HG03565 (cell line): ENCODE measurements at regions not wholly inside any gene's neighbourhood (a gene's known extent, or its start where the extent isn't known, plus 50 kb on each side); places are given as distances from the start of the nearest gene placed in this dataset.

Experiments
- ATAC-seq: cut with Tn5 transposase; IDR thresholded peaks from one replicate; pipeline ENCODE4 v1.9.1; 2021; ENCODE audit warnings: mild to moderate bottlenecking, moderate library complexity; ENCODE audit not compliant: unreplicated experiment

DNA sequence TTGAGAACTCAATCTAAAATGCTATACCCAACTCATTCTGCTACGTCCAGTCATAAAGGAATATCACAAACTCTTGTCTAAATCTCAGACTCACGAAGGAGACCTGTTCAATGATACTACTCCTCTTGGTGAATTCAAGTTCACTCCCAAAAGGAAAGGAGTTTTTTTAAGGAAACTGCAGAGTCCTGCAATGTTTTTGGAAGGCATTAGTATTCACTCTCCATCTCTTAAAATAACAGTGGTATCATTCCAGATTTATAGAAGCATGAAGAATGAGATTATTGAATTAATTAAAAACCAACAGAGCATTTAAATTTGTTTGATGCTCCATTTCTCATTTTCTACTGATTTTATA lies 73.4 kb downstream of the FOXD1 start:
- ATAC-seq = no peak

DNA sequence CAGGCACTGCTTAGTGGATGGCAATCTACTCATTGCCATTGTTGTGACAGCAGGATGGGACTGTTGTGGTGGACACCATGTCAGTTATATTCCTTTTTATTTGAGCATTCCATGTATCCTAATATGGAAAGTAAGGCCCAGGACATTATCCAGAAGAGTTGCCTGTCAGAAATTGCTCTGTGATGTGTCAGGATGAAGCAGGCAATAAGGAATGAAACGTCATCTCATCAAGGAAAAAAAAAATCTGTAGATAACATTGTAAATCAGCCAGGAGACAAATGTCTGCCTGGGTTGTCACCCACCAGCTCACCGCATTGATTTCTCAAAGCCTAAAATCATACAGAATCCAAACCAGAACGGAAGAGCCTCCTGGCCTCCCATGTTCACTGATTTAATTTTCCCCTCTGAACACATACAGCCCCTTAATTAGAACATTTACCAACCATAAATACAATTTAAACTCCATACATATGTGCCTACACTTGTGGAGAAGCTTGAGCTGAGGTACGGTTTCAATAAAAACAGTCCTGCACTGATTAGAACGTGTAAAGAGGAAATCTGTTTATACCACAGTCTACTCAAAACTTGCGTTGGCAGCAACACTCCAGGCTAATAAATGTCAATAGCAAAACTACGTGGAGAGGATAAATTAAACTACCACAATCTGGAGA lies 73.9 kb downstream of the FOXD1 start:
- no peak for ATAC-seq

DNA sequence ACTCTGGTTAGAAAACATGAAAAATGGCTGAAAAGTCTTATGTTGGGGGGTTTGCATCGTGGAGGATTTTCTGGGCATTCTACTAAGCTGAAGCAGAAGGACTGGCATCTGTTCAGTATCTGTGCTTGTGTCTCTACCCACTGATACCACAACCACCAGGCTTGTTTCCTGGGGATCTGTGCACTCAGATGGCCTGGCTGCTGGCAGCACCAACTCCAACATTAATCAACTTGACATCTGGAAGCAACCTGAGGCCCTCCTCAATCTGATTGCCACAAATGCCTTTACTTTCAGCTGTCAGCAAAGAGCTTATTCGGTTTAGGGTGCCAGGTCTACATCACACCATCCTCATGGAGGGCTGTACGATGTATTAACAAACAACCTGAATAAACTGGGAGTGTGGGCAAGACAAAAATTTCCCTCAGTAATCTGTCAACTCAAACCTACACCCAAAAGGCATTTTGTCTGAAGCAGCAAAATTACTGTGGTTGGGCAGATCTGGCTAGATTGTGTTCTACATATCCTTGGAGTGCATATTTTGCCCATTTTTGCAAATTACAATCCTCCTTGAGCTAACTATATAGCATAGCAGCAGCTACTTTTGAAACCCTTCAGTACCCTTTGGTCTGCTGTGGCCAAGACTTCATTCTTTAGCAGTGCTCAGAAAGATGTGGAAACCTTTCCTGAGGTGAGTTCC lies 74.6 kb downstream of the FOXD1 start:
- ATAC-seq = no peak

DNA sequence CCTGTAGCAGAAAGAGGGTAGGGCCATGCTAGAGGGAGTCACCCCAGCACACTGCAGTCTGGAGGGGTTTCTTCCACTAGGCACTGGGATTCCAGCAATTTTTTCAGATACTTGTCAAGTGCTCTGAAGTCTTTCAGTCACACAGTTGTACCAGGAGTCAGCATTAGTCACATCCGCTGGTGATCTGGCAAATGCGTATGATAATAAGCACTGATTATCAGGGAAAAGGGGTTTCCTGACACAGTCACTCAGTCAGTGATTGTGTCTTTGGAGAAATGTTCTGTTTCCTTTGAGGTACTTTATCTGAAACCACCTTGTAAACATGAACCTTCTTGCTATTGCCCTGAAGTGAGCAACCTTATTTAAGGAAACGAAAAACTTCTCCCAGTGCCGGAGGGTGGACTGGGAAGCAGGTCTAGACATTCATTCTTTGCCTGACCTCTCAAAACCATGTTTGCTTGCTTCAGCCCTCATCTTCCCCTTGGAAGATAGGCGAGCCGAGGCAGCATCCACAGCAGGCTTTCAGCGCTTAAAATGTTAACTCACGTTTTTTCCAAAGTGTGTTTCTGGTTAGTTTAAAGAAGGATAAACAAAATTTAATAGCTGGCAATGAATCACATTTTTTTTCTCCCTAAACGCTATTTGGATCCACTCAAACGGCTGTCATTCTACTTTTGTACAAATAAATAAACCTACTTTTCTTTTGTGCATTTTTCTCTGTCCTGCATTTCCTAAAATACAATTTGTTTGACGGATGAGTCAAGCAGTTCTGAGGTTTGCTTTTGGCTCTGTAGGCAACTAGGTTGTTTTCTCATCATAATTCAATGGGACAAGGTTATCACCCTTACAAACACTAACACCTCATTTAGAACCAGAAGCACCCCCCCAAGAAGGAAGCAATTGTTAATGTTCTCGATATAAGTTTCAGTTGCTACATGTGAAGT lies 77.7 kb downstream of the FOXD1 start:
- ATAC-seq = no peak

DNA sequence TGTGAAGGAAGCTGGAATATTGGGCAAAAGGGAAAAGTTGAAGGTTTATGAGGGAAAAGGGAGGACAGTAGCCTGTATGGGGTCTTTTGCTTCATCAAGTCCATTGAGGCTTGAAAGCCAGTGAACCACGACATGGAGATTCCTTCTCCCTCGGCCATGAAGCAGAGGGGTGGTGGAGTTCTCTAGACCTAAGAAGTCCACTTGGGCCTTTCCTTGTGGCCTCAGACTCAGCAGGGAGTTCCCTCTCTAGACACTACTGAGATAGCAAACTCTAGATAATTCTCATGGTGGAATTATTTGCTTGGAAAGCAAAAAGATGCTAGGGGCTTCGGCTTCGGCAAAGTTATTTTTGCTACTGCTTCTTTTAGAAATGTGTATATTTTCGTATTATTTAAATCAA lies 78.5 kb downstream of the FOXD1 start:
- ATAC-seq = no peak

DNA sequence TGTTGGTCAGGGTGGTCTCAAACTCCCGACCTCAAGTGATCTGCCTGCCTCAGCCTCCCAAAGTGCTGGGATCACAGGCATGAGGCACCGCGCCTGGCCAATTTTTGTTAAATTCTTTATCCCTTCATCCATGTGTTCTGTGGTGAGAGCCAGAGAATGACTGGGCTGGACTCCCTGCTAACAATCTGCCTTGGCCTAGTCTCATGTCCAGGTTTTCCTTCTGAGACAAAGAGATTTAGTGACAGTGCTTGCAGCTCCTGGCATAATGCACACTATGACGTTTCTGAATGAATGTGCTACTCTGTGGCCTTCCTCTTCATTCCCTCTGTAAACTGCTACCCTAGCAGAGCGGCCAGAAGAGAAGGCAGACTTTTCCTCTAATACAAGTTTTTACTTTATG lies 79.3 kb downstream of the FOXD1 start:
- ATAC-seq = no peak

DNA sequence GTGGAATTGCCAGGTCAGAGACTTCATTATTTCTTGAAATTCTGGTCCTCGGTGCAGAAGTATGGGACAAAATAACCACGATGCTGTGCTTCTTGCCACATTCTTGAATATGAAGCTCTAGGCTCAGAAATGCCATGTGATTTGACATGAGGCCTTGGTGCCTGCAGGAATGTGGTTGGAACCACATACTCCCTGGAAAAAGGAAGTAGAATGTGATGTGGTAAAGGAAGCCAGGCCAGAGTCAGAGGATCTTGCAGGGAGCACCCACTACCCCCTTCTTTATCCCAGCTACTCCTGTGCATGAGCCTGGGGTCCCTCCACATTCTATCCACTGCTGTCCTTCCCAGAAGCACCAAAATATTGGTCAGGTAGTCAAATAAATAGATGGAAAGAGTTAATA lies 80.9 kb downstream of the FOXD1 start:
- no peak for ATAC-seq

DNA sequence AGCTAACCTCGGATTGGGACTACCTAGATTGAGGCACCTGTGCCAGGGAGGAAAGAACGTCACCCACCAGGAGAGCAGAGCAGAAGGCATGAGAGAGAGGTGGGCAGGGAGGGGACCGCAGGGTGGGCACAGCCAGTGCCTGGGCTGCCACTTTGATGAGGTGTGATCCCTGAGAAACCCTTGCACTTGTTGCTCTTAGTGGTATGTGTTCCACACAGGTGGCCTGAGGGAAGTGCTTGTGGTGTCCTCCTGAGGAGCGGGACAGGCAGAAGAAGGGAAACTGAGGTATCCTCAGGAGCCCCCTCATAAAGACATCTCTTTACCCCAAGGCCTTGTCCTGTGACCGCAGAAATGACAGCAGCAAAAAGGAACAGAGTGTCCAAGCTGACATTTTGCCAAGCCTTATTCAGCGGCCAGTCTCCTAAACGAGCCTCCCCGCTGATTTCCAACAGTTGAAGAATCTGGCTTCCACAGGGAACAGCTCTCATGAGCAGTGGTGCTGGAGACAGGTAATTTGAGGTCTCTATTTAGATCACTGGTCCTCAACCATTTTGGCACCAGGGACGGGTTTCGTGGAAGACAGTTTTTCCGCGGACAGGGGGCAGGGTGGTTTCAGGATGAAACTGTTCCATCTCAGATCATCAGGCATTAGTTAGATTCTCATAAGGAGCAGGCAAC lies 82.4 kb downstream of the FOXD1 start:
- ATAC-seq = no peak

DNA sequence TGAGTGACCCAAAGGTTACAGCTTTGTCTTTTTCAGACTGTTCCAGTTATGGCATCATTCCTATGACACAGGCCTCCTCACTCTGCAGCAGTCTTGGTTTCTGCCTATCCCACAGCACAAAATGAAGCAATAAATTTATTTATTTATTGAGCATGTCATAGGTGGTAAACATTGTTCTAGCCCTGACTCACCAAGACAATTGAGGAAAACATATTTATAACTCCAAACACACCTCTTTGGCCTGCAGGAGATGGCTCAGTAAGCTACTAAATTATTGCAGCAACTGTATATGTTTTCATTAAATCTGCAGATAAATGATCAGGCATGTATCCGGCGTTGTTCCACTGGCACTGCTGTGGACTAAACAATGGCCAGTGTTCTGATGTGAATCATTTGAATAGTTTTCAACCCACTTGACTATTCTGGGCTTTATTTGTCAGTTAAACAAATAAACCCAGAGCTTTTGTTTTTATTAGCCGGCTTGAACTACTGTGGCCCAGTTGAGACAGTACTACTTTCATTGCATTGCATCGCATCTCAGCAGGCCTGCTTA lies 83.2 kb downstream of the FOXD1 start:
- no peak for ATAC-seq

DNA sequence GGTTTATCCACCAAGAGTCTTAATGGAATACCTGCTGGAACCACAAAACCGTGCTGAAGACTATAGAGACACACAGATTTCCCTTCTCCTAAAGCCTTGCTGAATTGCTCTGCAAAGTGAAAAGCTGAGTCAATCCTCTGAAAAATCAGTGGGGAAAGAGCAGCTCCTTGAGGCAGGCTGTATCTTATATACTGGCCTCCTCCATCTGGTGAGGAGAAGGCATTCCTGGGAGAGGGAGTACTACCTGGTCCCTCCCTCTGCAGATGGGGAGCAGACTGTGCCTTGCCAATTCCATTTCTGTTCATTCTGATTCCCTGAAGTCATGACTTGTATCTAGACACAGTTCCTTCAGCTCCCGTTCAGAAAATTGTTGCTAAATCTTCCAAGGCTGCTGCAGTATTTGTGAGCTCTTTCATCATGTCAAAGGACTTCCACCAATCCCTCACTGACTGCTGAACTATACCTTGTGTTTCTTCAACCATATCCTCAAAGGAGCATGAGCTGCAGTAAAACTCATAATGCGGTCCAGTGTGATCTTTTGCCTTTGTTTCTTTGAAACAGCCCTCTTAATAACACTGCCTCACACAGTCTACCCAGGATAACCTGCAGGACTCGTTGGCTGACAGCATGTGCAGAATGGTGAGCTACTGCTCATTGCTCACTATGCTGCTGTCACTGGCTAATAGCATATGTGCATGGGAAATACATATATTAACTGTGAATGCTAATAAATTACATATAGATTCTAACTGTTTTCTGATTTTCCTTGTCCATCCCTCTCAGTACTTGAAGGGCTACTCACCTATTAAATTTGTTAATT lies 84.5 kb downstream of the FOXD1 start:
- ATAC-seq = no peak

DNA sequence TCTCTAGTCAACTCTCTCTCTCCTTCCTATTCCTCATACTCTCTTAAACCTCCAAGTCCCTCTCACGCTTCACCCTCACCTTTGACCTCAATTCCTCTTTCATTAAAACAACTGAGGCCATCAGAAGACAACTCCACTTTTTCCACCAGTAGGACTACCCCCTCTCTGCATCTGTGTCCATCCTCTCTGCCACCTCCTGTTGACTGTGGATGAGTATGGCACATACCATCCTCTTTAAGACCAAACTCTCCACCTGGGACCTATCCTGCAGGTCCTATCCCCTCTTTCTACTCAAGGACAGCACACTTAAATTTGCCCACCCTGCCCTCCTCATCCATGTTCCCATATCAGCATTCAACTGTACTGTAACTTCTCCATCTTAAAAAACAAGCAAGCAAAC lies 89.2 kb downstream of the FOXD1 start:
- no peak for ATAC-seq

DNA sequence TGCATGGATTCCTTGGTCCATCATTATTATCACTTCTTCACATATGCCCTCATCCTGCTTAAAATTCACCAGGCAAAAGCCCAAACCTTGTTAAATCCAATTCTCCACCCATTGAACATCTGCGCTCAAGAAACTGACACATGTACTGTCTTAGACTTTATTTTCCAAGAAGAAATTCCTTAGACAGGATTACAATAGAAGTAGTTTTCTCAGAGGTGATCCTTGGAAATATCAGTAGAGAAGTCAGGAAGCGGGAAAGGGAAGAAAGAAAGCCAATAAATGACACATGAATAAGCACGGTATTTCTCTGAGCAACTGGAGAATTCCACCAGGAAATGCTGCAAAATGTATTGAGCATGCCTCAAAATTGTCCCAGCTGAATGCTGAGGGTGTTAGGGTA lies 90.2 kb downstream of the FOXD1 start:
- ATAC-seq = no peak

DNA sequence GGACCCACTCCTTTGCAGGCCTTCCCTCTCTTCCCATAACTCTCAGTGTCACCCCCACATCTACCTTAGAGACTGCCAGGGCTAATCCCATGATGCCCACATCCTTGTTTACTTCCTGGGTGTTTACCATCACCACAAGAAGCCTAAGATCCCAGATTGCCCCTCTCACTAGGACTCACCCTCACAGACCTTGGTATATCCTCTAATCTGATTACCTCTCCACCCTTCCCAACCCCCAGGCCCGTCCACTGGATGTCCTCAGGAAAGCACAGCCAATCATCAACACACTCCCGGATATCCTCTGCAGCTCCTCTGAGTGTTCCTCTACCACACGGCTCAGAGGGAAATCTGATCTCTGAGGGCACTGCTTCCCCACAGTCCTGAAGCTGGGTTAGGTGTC lies 91.0 kb downstream of the FOXD1 start:
- ATAC-seq = no peak

DNA sequence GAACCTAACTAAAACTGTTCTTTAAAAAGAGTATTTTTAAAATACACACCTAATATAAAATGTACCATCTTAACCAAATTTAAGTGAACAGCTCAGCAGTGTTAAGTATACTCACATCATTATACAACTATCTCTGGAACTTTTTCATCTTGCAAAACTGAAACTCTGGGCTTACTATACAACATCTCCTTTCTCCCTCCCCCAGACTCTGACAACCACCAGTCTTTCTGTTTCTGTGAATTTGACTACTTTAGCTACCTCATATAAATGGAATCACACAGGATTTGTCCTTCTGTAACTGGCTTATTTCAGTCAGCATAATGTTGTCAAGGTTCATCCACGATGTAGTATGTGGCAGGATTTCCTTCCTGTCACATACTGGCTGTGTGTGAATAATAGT lies 93.5 kb downstream of the FOXD1 start:
- no peak for ATAC-seq

DNA sequence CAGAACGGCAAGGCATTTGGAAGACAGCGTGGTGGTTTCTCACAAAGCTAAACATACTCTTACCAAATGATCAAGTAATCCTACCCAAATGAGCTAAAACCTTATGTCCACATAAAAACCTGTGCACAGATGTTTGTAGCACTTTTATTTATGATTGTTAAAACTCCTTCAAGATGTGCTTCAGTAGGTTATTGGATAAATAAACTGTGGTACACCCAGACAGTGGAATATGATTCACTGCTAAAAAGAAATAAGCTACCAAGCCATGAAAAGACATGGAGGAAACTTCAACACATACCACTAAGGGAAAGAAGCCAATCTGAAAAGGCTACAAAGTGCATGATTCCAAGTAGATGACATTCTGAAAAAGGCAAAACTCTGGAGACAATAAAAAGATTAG lies 94.2 kb downstream of the FOXD1 start:
- no peak for ATAC-seq

DNA sequence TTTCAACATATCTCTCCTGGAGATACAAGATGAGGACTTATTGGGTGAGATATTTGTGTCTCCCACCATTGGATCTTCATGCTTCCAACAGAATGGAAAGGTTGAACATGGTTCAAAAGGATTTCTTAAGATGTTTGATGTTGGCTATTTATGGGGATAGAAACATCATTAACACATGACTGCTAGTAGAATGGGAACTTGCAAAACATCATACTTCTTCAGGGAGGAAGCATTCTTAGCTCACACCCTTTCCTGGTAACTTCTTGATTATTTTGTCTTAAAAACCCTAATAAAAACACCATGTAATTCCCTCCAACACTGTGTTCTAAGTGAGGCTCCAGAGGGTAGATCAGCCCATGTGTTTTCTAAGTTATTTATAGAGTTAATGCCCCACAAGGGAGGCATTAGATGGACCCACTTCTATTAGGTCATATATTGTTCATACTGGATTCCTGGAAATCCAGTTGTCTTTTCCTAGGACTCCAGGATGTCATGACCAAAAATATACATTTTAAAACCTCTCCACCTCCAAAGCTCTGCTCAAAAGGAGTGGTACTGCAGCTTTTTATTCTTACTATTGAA lies 95.8 kb downstream of the FOXD1 start:
- no peak for ATAC-seq

DNA sequence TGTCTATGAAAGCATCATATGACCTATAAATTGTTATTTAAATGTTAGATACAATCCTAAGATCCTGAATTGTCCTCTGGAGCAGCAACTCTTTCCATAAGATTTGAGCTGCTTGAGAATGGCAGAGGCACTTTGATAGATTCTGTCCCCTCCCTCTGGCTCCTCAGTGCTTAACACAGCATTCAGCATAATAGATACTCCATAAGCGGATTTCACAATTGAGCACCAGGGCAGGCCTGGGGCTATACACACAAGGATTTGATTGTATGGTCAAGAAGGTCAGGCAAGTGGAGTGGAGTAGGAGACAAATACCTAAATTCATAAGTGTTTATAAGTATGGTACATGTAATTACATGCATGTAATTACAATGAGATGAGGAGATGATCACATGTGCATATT lies 96.3 kb downstream of the FOXD1 start:
- ATAC-seq = no peak

DNA sequence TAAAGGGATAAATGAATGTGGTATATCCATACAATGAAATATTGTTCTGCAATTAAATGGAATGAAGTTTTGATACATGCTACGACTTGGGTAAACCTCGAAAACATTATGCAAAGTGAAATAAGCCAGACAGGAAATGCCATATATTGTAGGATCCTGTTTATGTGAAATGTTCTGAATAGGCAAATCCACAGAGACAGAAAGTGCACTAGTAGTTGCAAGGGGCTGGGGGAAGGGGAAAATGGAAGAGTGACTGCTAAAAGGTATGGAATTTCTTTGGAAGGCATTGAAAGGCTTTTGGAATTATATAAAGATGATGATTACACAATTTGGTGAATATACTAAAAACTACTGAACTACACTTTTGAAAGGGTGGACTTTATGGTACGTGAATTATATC lies 97.0 kb downstream of the FOXD1 start:
- no peak for ATAC-seq

DNA sequence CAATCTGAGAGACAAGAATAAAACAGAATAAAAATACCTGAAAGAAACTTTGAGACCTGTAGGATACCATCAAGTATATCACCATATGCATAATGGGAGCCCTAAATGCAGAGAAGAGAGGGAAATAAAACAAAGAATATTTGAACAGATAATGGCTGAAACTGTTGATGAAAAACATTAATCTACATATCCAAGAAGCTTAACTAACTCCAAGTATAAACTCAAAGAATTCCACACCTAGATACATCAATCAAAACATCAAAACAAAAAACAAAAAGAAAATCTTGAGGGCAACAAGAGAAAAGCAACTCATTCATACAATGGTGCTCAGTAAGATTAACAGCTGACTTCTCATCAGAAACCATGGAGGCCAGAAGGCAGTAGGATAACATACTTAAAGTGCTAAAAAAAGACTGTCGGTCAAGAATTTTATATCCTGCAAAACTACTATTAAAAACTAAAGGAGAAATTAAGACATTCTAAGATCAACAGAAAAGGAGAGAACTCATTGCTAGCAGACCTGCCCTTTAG lies 101.6 kb downstream of the FOXD1 start:
- ATAC-seq = no peak

DNA sequence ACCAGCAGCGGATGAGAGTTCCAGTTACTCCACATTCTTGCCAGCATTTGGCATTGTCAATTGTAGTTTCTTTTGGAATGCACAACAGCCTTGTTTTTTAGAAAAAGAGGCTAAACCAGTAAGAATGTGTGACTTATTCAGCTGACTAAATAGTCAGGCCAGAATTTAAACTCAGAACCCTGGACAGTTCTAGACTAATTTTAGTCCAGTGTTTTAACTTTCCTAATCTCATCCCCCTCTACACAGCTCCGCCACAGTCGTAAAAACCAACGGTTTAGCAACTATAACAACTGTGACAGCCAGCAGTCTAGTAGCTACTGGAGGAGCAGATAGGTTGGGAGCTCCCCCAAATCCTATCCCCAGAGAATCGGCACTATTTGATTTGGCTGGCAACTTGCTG lies 103.7 kb downstream of the FOXD1 start:
- no peak for ATAC-seq
